GM12878 (cell line): ENCODE measurements at regions not wholly inside any gene's neighbourhood (a gene's known extent, or its start where the extent isn't known, plus 50 kb on each side); places are given as distances from the start of the nearest gene placed in this dataset.

Experiments used
- ATAC-seq: fragments of 200-7000 bp; cut with Tn5 transposase; 3 replicates; pipeline ENCODE4 v1.9.1; 2020; ENCODE audit warnings: mild to moderate bottlenecking, moderate library complexity
- BruUV-seq: library from RNA; stranded (reverse); fragments of 400-500 nt; replicated peaks from 2 replicates; lab custom pipeline; 2021; lab: Mats Ljungman, UMichigan
- CTCF ChIA-PET: fragments of 300-600 bp; sonication (Branson Sonifier 250); formaldehyde crosslinking; extraction: SDS; loops from one replicate; lab custom pipeline; 2021; ENCODE audit warnings: inconsistent platforms; lab: Yijun Ruan, JAX
- POLR2A ChIA-PET: fragments of 350-600 bp; formaldehyde crosslinking; extraction: SDS; loops from one replicate; lab custom pipeline; 2021; ENCODE audit warnings: inconsistent platforms; lab: Charles Lee
- RAD21 ChIA-PET: fragments of 300-600 bp; sonication (Branson Sonifier 250); formaldehyde crosslinking; loops from one replicate; lab custom pipeline; 2023; ENCODE audit warnings: antibody characterized with exemption; ENCODE audit not compliant: unreplicated experiment; lab: Charles Lee
- SMC1A ChIA-PET: fragments of 300-600 bp; sonication (Branson Sonifier 250); formaldehyde crosslinking; loops from one replicate; lab custom pipeline; 2023; ENCODE audit not compliant: unreplicated experiment, uncharacterized antibody; lab: Charles Lee
- DNase-seq: peaks from one replicate; pipeline ENCODE4 v3.0.0-alpha.2; 2011; ENCODE audit warnings: low read depth, low spot score
- FAIRE-seq: peaks from 3 replicates; lab custom pipeline; 2011; peaks lifted over from hg19 to GRCh38; lab: Jason Lieb, UNC
- H2AFZ ChIP-seq: 2 replicates; pipeline ENCODE4 v1.6.0; 2011; ENCODE audit warnings: low read depth, low read length, control low read depth; ENCODE audit not compliant: control insufficient read depth
- H3K27ac ChIP-seq: 2 replicates; pipeline ENCODE4 v1.5.1; 2011; ENCODE audit warnings: control low read depth; ENCODE audit not compliant: control insufficient read depth, insufficient read depth
- H3K27me3 ChIP-seq, 2 experiments: replicated peaks in 1 of 2; 2 replicates each; pipeline versions ENCODE4 v1.6.0 to v1.6.1; 2011; ENCODE audit warnings: low read length in 1 of 2; ENCODE audit not compliant: control insufficient read depth in 2 of 2, insufficient read depth in 2 of 2
- H3K36me3 ChIP-seq, 2 experiments: 2 replicates each; pipeline ENCODE4 v1.5.1; 2011; ENCODE audit warnings: low read length in 1 of 2; ENCODE audit not compliant: control insufficient read depth in 2 of 2, insufficient read depth in 2 of 2
- H3K4me1 ChIP-seq: 2 replicates; pipeline ENCODE4 v1.6.1; 2011; ENCODE audit warnings: mild to moderate bottlenecking, low read length, moderate library complexity, mixed read lengths; ENCODE audit not compliant: control insufficient read depth, insufficient read depth
- H3K4me2 ChIP-seq: 2 replicates; pipeline ENCODE4 v1.6.0; 2011; ENCODE audit warnings: control low read depth; ENCODE audit not compliant: control insufficient read depth, insufficient read depth
- H3K4me3 ChIP-seq: fragments of 200-600 bp; sonication (generic); 2 replicates; pipeline ENCODE4 v1.5.1; 2016
- H3K79me2 ChIP-seq: 2 replicates; pipeline ENCODE4 v1.6.0; 2011; ENCODE audit warnings: low read length; ENCODE audit not compliant: control insufficient read depth, insufficient read depth
- H3K9ac ChIP-seq: 2 replicates; pipeline ENCODE4 v1.8.0; 2011; ENCODE audit warnings: low read length, control low read depth, mixed read lengths; ENCODE audit not compliant: control insufficient read depth, insufficient read depth
- H3K9me3 ChIP-seq: replicated peaks from 3 replicates; pipeline ENCODE4 v1.5.1; 2011; ENCODE audit warnings: mild to moderate bottlenecking, low read length; ENCODE audit not compliant: control insufficient read depth, insufficient read depth
- H4K20me1 ChIP-seq: 2 replicates; pipeline ENCODE4 v1.6.0; 2011; ENCODE audit not compliant: control insufficient read depth, insufficient read depth
- E2F4 ChIP-seq: IDR thresholded peaks from 2 replicates; pipeline ENCODE4 v1.6.1; 2012; ENCODE audit warnings: low read depth, low read length, improper control_type of control experiment
- HCFC1 ChIP-seq: fragments of 150-350 bp; IDR thresholded peaks from 2 replicates; pipeline ENCODE4 v1.6.1; 2014; ENCODE audit warnings: low read length
- IRF5 ChIP-seq: fragments of 450-650 bp; IDR thresholded peaks from 2 replicates; pipeline ENCODE4 v1.6.1; 2017; ENCODE audit warnings: borderline replicate concordance
- NKRF ChIP-seq: fragments of 450-650 bp; conservative IDR thresholded peaks from 2 replicates; pipeline ENCODE4 v1.6.1; 2017; ENCODE audit warnings: mild to moderate bottlenecking, moderate library complexity
- SP1 ChIP-seq: IDR thresholded peaks from one replicate; pipeline ENCODE4 v1.6.1; 2011; ENCODE audit warnings: low read depth, low read length
- SREBF2 ChIP-seq: IDR thresholded peaks from 2 replicates; pipeline ENCODE4 v1.6.1; 2012; ENCODE audit warnings: mild to moderate bottlenecking, low read length
- ZBED1 ChIP-seq: IDR thresholded peaks from 2 replicates; pipeline ENCODE4 v1.6.1; 2016; ENCODE audit warnings: borderline replicate concordance
- WGBS: methylation state at CpG from one replicate; pipeline ENCODE4 v1.1.6; 2016; ENCODE audit warnings: low lambda C conversion rate; ENCODE audit not compliant: insufficient replicate concordance, insufficient coverage; ENCODE audit errors: missing lambda C conversion rate; 5-methylcytosine and 5-hydroxymethylcytosine counted together
- in situ Hi-C: fragments of 300-500 bp; cut with MboI; formaldehyde crosslinking; loops from 9 replicates; pipeline ENCODE4 v1.14.3; 2018; ENCODE audit warnings: mixed read lengths
- intact Hi-C: fragments of 100-400 bp; cut with micrococcal nuclease; formaldehyde crosslinking; loops from one replicate; pipeline ENCODE4 v1.14.2; 2022; ENCODE audit not compliant: unreplicated experiment

- Histone ChIP-seq H3K4me3 (no peak overlapping the region), H3K27me3 (no peaks in the 10 kb centered on the region; a peak in 1 of 4 replicates), H3K27ac (no peak overlapping the region), H3K4me1 (no peaks in the 10 kb centered on the region), H4K20me1 (no peaks in the 10 kb centered on the region), H3K36me3 (no peaks in the 10 kb centered on the region), H3K9me3 (no peaks in the 10 kb centered on the region), H3K4me2 (no peak overlapping the region), H2AFZ (no peak overlapping the region), H3K9ac (no peak overlapping the region), H3K79me2 (no peaks in the 10 kb centered on the region)
- in situ Hi-C loops (loop anchor here (5.0 kb wide), 1 partner anchor 49 kb away; no protein-coding TSS in a partner anchor), intact Hi-C loops (no loop called here)
- BruUV-seq = no TSS peak
- WGBS = 6% methylated on average over 5 of the region's 5 CpGs
- CTCF ChIA-PET = no interaction called here
- ATAC-seq (no peak), DNase-seq (no peak), FAIRE-seq (no peak)
- POLR2A ChIA-PET = no interaction called here
- RAD21 ChIA-PET = no interaction called here
- SMC1A ChIA-PET = no interaction called here
- TF ChIP-seq ZBED1 = no peak
- no peak for TF ChIP-seq SREBF2
- no peak for TF ChIP-seq E2F4
- no peak for TF ChIP-seq SP1
- TF ChIP-seq HCFC1 = no peak
- TF ChIP-seq NKRF = no peak
- TF ChIP-seq IRF5 = no peak
- TF ChIP-seq, all 136 proteins: peak for 0
These were observed 150.2 kb upstream of the TRPM3 start for GRCh38 chr9:71271602-71272001.
